ENCODE measurements at regions not wholly inside any gene's neighbourhood (a gene's known extent, or its start where the extent isn't known, plus 50 kb on each side); places are given as distances from the start of the nearest gene placed in this dataset.

DNA sequence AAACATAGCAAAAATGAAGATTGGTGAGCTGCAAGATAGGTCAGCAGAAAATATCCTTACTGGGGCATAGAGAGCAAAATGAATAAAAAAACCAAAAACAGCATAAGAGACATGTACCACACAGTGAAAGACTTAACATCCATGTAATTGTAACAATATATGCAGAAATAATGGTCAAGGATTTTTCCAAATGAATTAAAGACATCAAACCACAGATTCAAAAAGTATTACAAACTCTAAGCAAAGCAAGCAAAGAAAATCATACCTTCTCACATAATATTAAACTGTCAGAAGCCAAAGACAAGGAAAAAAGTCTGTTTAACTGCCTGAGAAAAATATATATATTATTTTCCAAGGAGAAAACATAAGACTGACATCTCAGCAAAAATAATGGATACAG, 111.3 kb downstream of the MIS18A start:
- no peak for ATAC-seq (ENCODE audit: low read depth)
- H3K9me3 ChIP-seq (ENCODE audit: severe bottlenecking), result no peaks in the 10 kb centered on the region
- peaks cover 4% of the 10 kb centered on the region for H3K27me3 ChIP-seq (ENCODE audit: insufficient read depth, poor library complexity, severe bottlenecking)
- no peak for DNase-seq (ENCODE audit: low spot score)
- TF ChIP-seq, protein P1, sequence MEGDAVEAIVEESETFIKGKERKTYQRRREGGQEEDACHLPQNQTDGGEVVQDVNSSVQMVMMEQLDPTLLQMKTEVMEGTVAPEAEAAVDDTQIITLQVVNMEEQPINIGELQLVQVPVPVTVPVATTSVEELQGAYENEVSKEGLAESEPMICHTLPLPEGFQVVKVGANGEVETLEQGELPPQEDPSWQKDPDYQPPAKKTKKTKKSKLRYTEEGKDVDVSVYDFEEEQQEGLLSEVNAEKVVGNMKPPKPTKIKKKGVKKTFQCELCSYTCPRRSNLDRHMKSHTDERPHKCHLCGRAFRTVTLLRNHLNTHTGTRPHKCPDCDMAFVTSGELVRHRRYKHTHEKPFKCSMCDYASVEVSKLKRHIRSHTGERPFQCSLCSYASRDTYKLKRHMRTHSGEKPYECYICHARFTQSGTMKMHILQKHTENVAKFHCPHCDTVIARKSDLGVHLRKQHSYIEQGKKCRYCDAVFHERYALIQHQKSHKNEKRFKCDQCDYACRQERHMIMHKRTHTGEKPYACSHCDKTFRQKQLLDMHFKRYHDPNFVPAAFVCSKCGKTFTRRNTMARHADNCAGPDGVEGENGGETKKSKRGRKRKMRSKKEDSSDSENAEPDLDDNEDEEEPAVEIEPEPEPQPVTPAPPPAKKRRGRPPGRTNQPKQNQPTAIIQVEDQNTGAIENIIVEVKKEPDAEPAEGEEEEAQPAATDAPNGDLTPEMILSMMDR (IDR thresholded peaks at IDR 0.05; ENCODE audit: poor library complexity, severe bottlenecking), result no peak
- H3K4me3 ChIP-seq (ENCODE audit: severe bottlenecking), result no peak overlapping the region
- no peaks in the 10 kb centered on the region for H3K4me1 ChIP-seq (ENCODE audit: insufficient read depth, poor library complexity, severe bottlenecking)
- H3K36me3 ChIP-seq (ENCODE audit: low read depth), result no peaks in the 10 kb centered on the region
- no peak overlapping the region for H3K27ac ChIP-seq (ENCODE audit: poor library complexity, severe bottlenecking)

DNA sequence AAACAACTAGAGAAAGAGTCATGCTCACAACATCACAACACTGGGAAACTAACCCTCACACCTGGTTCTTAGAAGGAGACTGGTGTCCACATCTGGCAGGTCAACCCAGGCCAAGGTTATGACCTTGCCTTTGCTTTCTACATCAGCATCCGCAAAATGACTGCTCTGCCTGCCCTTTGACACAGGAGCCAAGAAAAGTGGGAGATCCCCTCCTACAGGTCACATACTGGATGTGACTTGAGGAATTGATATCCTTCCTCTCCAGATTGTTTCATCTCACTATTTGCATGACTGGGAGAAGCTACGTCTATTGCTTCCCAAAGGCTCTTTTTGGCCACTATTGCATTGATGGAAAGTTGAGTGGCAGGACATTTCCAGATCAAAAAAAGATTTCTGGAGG, 115.5 kb downstream of the MIS18A start:
- TF ChIP-seq, protein P1 (IDR thresholded peaks at IDR 0.05; ENCODE audit: poor library complexity, severe bottlenecking), result no peak
- no peak overlapping the region for H3K4me3 ChIP-seq (ENCODE audit: severe bottlenecking)
- no peaks in the 10 kb centered on the region for H3K4me1 ChIP-seq (ENCODE audit: insufficient read depth, poor library complexity, severe bottlenecking)
- ATAC-seq (ENCODE audit: low read depth) (no peak), DNase-seq (ENCODE audit: low spot score) (no peak)
- no peak overlapping the region for H3K27ac ChIP-seq (ENCODE audit: poor library complexity, severe bottlenecking)
- peaks cover 4% of the 10 kb centered on the region for H3K27me3 ChIP-seq (ENCODE audit: insufficient read depth, poor library complexity, severe bottlenecking)
- no peaks in the 10 kb centered on the region for H3K36me3 ChIP-seq (ENCODE audit: low read depth)
- no peaks in the 10 kb centered on the region for H3K9me3 ChIP-seq (ENCODE audit: severe bottlenecking)

DNA sequence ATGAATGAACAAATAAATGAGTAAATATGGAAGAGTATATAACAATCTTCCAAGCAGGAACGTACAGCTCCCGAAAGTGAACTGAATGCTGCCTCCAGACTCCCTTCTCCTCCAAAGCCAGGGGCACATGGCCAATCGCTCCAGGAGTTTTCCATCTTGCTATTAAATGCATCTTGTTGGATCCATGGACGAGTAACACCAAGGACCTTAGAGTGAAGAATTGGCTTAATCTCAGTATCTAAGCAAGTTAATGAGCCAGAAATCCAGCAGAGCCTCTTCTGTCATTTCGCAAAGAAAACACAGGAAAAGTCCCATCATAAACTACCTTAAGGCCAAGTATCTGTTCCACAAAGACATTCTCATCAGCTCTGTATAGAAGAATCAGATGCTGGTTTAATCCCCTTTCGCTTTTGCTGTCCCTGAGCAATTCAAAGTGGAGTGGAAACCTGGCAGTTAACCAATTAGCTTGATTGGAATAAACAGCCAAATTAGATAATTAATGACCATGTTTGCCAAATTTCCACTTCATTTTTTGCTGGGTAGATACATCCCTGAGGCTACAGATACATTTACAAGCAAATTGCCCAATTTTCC, 116.0 kb downstream of the MIS18A start:
- H3K36me3 ChIP-seq (ENCODE audit: low read depth), result no peaks in the 10 kb centered on the region
- H3K9me3 ChIP-seq (ENCODE audit: severe bottlenecking), result no peaks in the 10 kb centered on the region
- DNase-seq (ENCODE audit: low spot score), result no peak
- peaks cover 4% of the 10 kb centered on the region for H3K27me3 ChIP-seq (ENCODE audit: insufficient read depth, poor library complexity, severe bottlenecking)
- H3K27ac ChIP-seq (ENCODE audit: poor library complexity, severe bottlenecking), result no peak overlapping the region
- no peaks in the 10 kb centered on the region for H3K4me1 ChIP-seq (ENCODE audit: insufficient read depth, poor library complexity, severe bottlenecking)
- ATAC-seq (ENCODE audit: low read depth), result no peak
- TF ChIP-seq, protein P1 (IDR thresholded peaks at IDR 0.05; ENCODE audit: poor library complexity, severe bottlenecking), result no peak
- H3K4me3 ChIP-seq (ENCODE audit: severe bottlenecking), result no peak overlapping the region

DNA sequence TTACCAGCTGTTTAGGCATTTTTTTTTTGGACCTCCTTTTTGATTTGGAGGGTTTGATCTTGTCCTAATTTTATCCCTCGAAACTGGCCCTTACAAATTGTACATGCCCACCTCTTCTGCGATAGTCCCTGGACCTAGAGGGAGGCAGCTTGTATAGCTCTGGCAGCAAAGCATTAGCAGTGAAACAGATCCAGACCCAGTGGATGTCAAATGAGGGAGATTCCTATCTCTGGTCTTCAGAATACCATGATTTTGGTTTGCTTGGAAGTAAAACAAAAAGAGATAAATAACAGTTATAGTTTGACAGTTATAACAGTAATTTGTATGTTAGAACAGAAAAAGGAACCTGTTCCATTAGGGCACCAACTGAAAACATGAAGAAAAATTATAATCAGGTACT, 123.6 kb downstream of the MIS18A start:
- Histone ChIP-seq H3K4me3 (ENCODE audit: severe bottlenecking) (no peak overlapping the region), H3K27ac (ENCODE audit: poor library complexity, severe bottlenecking) (no peak overlapping the region), H3K9me3 (ENCODE audit: severe bottlenecking) (no peaks in the 10 kb centered on the region), H3K27me3 (ENCODE audit: insufficient read depth, poor library complexity, severe bottlenecking) (peaks cover 4% of the 10 kb centered on the region), H3K4me1 (ENCODE audit: insufficient read depth, poor library complexity, severe bottlenecking) (no peaks in the 10 kb centered on the region), H3K36me3 (ENCODE audit: low read depth) (no peaks in the 10 kb centered on the region)
- DNase-seq (ENCODE audit: low spot score) (no peak), ATAC-seq (ENCODE audit: low read depth) (no peak)
- TF ChIP-seq, protein P1 (IDR thresholded peaks at IDR 0.05; ENCODE audit: poor library complexity, severe bottlenecking), result no peak

DNA sequence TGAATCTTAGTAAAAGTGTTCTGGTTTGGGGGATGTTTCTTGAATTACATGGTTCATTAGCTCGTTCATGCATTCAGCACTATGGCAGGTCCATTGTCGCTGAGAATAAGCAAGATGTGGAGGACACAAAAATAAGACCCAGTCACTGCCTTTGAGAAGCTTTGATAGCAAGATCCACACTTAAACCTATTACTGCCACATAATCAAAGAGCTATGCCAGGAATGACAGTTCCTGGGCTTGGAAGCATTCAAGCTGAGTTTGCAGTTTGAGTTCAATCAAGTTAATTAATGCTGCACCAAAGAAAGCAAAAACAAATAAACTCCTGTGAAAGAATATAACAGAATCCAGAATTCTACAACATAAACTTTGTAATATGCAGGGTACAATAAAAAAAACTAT, 131.8 kb downstream of the MIS18A start:
- no peaks in the 10 kb centered on the region for H3K4me1 ChIP-seq (ENCODE audit: insufficient read depth, poor library complexity, severe bottlenecking)

More for the DNA sequence above, 131.8 kb downstream of the MIS18A start:
- no peak for DNase-seq (ENCODE audit: low spot score)
- Histone ChIP-seq H3K4me3 (ENCODE audit: severe bottlenecking) (no peak overlapping the region), H3K9me3 (ENCODE audit: severe bottlenecking) (no peaks in the 10 kb centered on the region), H3K27ac (ENCODE audit: poor library complexity, severe bottlenecking) (no peak overlapping the region), H3K36me3 (ENCODE audit: low read depth) (no peaks in the 10 kb centered on the region), H3K27me3 (ENCODE audit: insufficient read depth, poor library complexity, severe bottlenecking) (peaks cover 5% of the 10 kb centered on the region)
- ATAC-seq (ENCODE audit: low read depth), result no peak
- TF ChIP-seq, protein P1 (IDR thresholded peaks at IDR 0.05; ENCODE audit: poor library complexity, severe bottlenecking), result no peak
